ENCODE measurements at regions not wholly inside any gene's neighbourhood (a gene's known extent, or its start where the extent isn't known, plus 50 kb on each side); places are given as distances from the start of the nearest gene placed in this dataset.
"Not testable (repeated sequence)": the region's sequence is repeated elsewhere in the genome, so short reads cannot be mapped to it uniquely, and the experiment has no call there.

DNA sequence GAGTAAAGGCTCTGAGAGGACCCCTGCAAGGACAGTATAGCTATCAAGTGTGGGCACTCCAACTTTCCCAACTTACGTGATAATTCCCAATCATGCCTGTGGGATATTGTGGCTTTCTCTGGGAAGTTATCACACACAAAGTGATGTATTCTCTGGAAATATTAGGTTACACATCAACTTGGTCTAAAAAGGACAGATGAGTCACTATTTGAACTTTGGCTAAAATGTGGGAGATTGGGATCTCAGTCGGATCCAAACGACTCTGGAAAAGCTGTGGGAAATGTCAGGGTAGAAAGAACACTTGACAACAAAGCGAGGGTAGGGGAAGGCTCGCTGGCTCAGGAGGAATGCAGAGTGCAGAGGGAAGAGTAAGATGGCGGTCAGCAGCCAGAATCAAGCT lies 1048.9 kb downstream of the BCL11B start:
- dilution Hi-C loops (cut with HindIII; ENCODE audit: low sequenced_read_pairs, unreplicated experiment) (no loop called here), in situ Hi-C loops (cut with MboI; ENCODE audit: low sequenced_read_pairs) (no loop called here), intact Hi-C loops (cut with micrococcal nuclease) (no loop called here)
- Histone ChIP-seq H3K79me1 (ENCODE audit: low read depth in 1 of 2, low read length in 2 of 2) (no peaks in the 10 kb centered on the region), H2BK15ac (ENCODE audit: low read depth, low read length) (no peak overlapping the region), H3K9me3 (ENCODE audit: control insufficient read depth, insufficient read depth, low read length) (peaks cover 28% of the 10 kb centered on the region), H3K27me3 (ENCODE audit: control insufficient read depth, insufficient read depth, low read length) (no peaks in the 10 kb centered on the region), H2BK120ac (ENCODE audit: low read depth, low read length) (no peak overlapping the region), H4K91ac (ENCODE audit: insufficient read depth, low read depth, low read length) (no peak overlapping the region), H3K9me1 (ENCODE audit: insufficient read depth, low read length) (no peaks in the 10 kb centered on the region), H2AFZ (replicated peaks; ENCODE audit: low read length, poor library complexity) (no peak overlapping the region), H3K4ac (ENCODE audit: low read depth, low read length) (no peak overlapping the region), H3K4me2 (ENCODE audit: low read depth, low read length) (no peak overlapping the region), H3K23ac (ENCODE audit: low read depth, low read length) (no peak overlapping the region), H3K18ac (ENCODE audit: low read depth, low read length) (no peak overlapping the region), H4K8ac (ENCODE audit: low read depth in 2 of 2, low read length in 2 of 2) (no peak overlapping the region), H3K9ac (ENCODE audit: low read depth, low read length) (no peak overlapping the region), H2AK5ac (ENCODE audit: low read depth, low read length) (no peak overlapping the region), H3K4me3 (ENCODE audit: insufficient read depth, low read depth, low read length) (no peak overlapping the region), H4K20me1 (ENCODE audit: insufficient read depth, low read length) (no peaks in the 10 kb centered on the region), H4K5ac (ENCODE audit: low read depth, low read length) (no peak overlapping the region), H3K56ac (ENCODE audit: extremely low read depth, insufficient read depth, low read length) (no peak overlapping the region), H3K4me1 (ENCODE audit: control insufficient read depth, insufficient read depth, low read length) (no peaks in the 10 kb centered on the region), H2BK20ac (ENCODE audit: low read depth, low read length) (no peak overlapping the region), H3K36me3 (ENCODE audit: control insufficient read depth, insufficient read depth, low read length) (no peaks in the 10 kb centered on the region), H2BK5ac (ENCODE audit: low read depth, low read length, poor library complexity, severe bottlenecking) (no peak overlapping the region), H2AK9ac (replicated peaks; ENCODE audit: low read depth, low read length, poor library complexity) (no peak overlapping the region), H3K27ac (ENCODE audit: insufficient read depth, low read length) (no peak overlapping the region), H3K14ac (replicated peaks; ENCODE audit: low read depth, low read length) (no peak overlapping the region)
- no peak for DNase-seq
- no TSS peak for BruUV-seq (replicated peaks)
- ChIA-PET POLR2A (ENCODE audit: unreplicated experiment) (no interaction called here), CTCF (no interaction called here)
- TF ChIP-seq MAZ (IDR thresholded peaks at IDR 0.05; ENCODE audit: borderline replicate concordance, low read depth, low read length): no peak
- no peak for TF ChIP-seq POLR2A (IDR thresholded peaks at IDR 0.05; ENCODE audit: low read depth, low read length)
- TF ChIP-seq CEBPB (IDR thresholded peaks at IDR 0.05; ENCODE audit: low read depth, low read length): no peak
- no peak for TF ChIP-seq MXI1 (IDR thresholded peaks at IDR 0.05; ENCODE audit: borderline replicate concordance, low read depth, low read length)
- TF ChIP-seq, protein P1, sequence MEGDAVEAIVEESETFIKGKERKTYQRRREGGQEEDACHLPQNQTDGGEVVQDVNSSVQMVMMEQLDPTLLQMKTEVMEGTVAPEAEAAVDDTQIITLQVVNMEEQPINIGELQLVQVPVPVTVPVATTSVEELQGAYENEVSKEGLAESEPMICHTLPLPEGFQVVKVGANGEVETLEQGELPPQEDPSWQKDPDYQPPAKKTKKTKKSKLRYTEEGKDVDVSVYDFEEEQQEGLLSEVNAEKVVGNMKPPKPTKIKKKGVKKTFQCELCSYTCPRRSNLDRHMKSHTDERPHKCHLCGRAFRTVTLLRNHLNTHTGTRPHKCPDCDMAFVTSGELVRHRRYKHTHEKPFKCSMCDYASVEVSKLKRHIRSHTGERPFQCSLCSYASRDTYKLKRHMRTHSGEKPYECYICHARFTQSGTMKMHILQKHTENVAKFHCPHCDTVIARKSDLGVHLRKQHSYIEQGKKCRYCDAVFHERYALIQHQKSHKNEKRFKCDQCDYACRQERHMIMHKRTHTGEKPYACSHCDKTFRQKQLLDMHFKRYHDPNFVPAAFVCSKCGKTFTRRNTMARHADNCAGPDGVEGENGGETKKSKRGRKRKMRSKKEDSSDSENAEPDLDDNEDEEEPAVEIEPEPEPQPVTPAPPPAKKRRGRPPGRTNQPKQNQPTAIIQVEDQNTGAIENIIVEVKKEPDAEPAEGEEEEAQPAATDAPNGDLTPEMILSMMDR (conservative IDR thresholded peaks at IDR 0.05; ENCODE audit: low read depth, low read length): no peak
- TF ChIP-seq MAFK (IDR thresholded peaks at IDR 0.05; ENCODE audit: low read depth, low read length): no peak
- ATAC-seq (ENCODE audit: low read depth): no peak
- 36% methylated on average over 3 of the region's 6 CpGs; no CpG with 5 or more reads in 1 of the 2 experiments for WGBS, 2 experiments (ENCODE audit: extremely low coverage in 2 of 2, insufficient read length in 1 of 2)

DNA sequence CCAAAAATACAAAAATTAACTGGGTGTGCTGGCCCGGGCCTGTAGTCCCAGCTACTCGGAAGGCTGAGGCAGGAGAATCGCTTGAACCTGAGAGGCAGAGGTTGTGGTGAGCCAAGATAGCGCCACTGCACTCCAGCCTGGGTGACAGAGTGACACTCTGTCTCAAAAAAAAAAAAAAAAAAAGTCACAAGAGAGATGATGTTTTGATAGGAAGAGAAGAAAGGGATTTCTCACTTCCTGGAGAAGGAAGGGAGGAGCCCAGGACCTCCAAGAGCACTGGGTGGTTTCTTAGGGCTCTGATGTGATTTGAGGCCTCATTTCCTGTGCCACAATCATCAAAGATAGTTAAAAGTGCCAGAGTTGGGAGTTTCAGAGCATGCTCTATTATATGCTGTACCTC lies 1048.3 kb downstream of the BCL11B start:
- POLR2A ChIA-PET (ENCODE audit: unreplicated experiment); H2AK9ac ChIP-seq (replicated peaks; ENCODE audit: low read depth, low read length, poor library complexity): not testable (repeated sequence)

More for the DNA sequence above, 1048.3 kb downstream of the BCL11B start:
- H2BK15ac ChIP-seq (ENCODE audit: low read depth, low read length); H2AK5ac ChIP-seq (ENCODE audit: low read depth, low read length); H3K56ac ChIP-seq (ENCODE audit: extremely low read depth, insufficient read depth, low read length); ATAC-seq (ENCODE audit: low read depth); H3K4ac ChIP-seq (ENCODE audit: low read depth, low read length); H3K4me3 ChIP-seq (ENCODE audit: insufficient read depth, low read depth, low read length); H4K5ac ChIP-seq (ENCODE audit: low read depth, low read length); H3K14ac ChIP-seq (replicated peaks; ENCODE audit: low read depth, low read length); H3K9me1 ChIP-seq (ENCODE audit: insufficient read depth, low read length); H3K27ac ChIP-seq (ENCODE audit: insufficient read depth, low read length); H3K18ac ChIP-seq (ENCODE audit: low read depth, low read length); H3K4me1 ChIP-seq (ENCODE audit: control insufficient read depth, insufficient read depth, low read length); H3K9ac ChIP-seq (ENCODE audit: low read depth, low read length); BruUV-seq (replicated peaks); dilution Hi-C loops (cut with HindIII; ENCODE audit: low sequenced_read_pairs, unreplicated experiment); H4K20me1 ChIP-seq (ENCODE audit: insufficient read depth, low read length); H2BK120ac ChIP-seq (ENCODE audit: low read depth, low read length); H3K27me3 ChIP-seq (ENCODE audit: control insufficient read depth, insufficient read depth, low read length); H4K91ac ChIP-seq (ENCODE audit: insufficient read depth, low read depth, low read length); intact Hi-C loops (cut with micrococcal nuclease); H2AFZ ChIP-seq (replicated peaks; ENCODE audit: low read length, poor library complexity); H2BK20ac ChIP-seq (ENCODE audit: low read depth, low read length); CTCF ChIA-PET; in situ Hi-C loops (cut with MboI; ENCODE audit: low sequenced_read_pairs); H3K23ac ChIP-seq (ENCODE audit: low read depth, low read length); H3K36me3 ChIP-seq (ENCODE audit: control insufficient read depth, insufficient read depth, low read length); H2BK5ac ChIP-seq (ENCODE audit: low read depth, low read length, poor library complexity, severe bottlenecking); H3K79me1 ChIP-seq (ENCODE audit: low read depth in 1 of 2, low read length in 2 of 2); H4K8ac ChIP-seq (ENCODE audit: low read depth in 2 of 2, low read length in 2 of 2); H3K4me2 ChIP-seq (ENCODE audit: low read depth, low read length); DNase-seq: not testable (repeated sequence)
- peaks cover 24% of the 10 kb centered on the region for H3K9me3 ChIP-seq (ENCODE audit: control insufficient read depth, insufficient read depth, low read length)
- WGBS, 2 experiments (ENCODE audit: extremely low coverage in 2 of 2, insufficient read length in 1 of 2): no CpG with 5 or more reads among the region's 4 CpGs

Measured in IMR-90 (cell line).